NT2/D1 (cell line): ENCODE measurements at regions not wholly inside any gene's neighbourhood (a gene's known extent, or its start where the extent isn't known, plus 50 kb on each side); places are given as distances from the start of the nearest gene placed in this dataset.

Experiments
- DNase-seq: peaks from one replicate; pipeline ENCODE4 v3.0.0-alpha.2; 2011; ENCODE audit warnings: low read depth, low spot score
- H3K27me3 ChIP-seq: 2 replicates; pipeline ENCODE4 v1.6.0; 2011; ENCODE audit warnings: mild to moderate bottlenecking; ENCODE audit not compliant: insufficient read length, insufficient read depth
- H3K36me3 ChIP-seq: 2 replicates; pipeline ENCODE4 v1.6.1; 2011; ENCODE audit warnings: mild to moderate bottlenecking, low read length, mixed read lengths; ENCODE audit not compliant: insufficient read depth, insufficient read length
- H3K4me1 ChIP-seq: 2 replicates; pipeline ENCODE4 v1.5.1; 2011; ENCODE audit not compliant: insufficient read depth, insufficient read length
- H3K4me3 ChIP-seq: 2 replicates; pipeline ENCODE4 v1.5.1; 2011; ENCODE audit warnings: low read depth; ENCODE audit not compliant: insufficient read length
- H3K9ac ChIP-seq: 2 replicates; pipeline ENCODE4 v1.6.0; 2011; ENCODE audit warnings: low read depth; ENCODE audit not compliant: insufficient read length
- H3K9me3 ChIP-seq: 2 replicates; pipeline ENCODE4 v1.5.1; 2011; ENCODE audit warnings: mild to moderate bottlenecking, low read length; ENCODE audit not compliant: insufficient read depth
- SUZ12 ChIP-seq: IDR thresholded peaks from 2 replicates; pipeline ENCODE4 v1.6.1; 2011; ENCODE audit not compliant: insufficient read length, insufficient read depth; ENCODE audit errors: extremely low read depth
- YY1 ChIP-seq: IDR thresholded peaks from 2 replicates; pipeline ENCODE4 v1.6.1; 2011; ENCODE audit not compliant: insufficient read length, insufficient read depth
- ZNF274 ChIP-seq: IDR thresholded peaks from 2 replicates; pipeline ENCODE4 v1.6.1; 2011; ENCODE audit warnings: mild to moderate bottlenecking, low read depth, low read length

DNA sequence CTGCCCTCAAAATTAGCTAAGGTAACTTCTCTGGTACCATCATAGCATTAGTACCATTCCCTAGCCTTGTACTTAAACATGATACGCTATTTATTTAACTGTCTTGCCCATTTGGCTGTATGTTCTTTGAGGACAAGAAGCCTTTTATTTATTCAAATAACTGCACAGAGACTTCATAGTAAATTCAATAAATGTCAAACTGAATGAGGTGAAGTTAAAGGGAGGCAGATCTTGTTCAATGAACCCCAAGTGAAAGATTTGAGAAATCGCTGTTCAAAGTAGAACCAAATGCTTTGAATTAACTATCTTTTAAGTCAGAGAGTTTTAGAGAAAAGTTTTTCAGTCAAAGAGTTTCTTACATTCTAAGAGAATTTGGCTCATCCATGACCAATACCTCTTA lies 203.6 kb downstream of the GXYLT1 start:
- Histone ChIP-seq H3K4me3 (no peak overlapping the region), H3K27me3 (no peaks in the 10 kb centered on the region), H3K9ac (no peak overlapping the region), H3K36me3 (no peaks in the 10 kb centered on the region), H3K4me1 (peaks cover 2% of the 10 kb centered on the region), H3K9me3 (peaks cover 31% of the 10 kb centered on the region)
- no peak for DNase-seq
- TF ChIP-seq ZNF274 (no peak), SUZ12 (no peak), YY1 (no peak)

DNA sequence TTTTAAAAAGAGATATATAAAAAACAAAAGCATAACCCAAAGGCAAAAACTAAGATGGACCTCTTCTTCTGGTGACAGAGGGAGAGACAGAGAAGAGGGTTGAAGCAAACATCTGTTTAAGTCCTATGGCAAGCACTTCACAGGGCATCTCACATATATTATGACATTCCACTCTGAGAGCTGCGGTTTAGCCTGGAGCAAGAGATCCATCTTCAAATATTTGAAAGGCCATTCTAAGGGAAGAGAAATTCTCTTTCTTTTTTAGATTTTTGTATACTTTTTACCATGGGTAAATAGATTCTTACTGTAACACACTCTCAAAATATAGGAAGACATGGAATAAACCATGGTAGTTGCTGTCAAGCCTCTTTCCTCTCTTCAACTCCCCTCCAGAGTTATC lies 204.1 kb downstream of the GXYLT1 start:
- Histone ChIP-seq H3K4me3 (no peak overlapping the region), H3K9me3 (peaks cover 31% of the 10 kb centered on the region), H3K9ac (no peak overlapping the region), H3K27me3 (no peaks in the 10 kb centered on the region), H3K4me1 (peaks cover 2% of the 10 kb centered on the region), H3K36me3 (no peaks in the 10 kb centered on the region)
- no peak for TF ChIP-seq ZNF274
- no peak for TF ChIP-seq SUZ12
- TF ChIP-seq YY1, result no peak
- DNase-seq, result no peak

DNA sequence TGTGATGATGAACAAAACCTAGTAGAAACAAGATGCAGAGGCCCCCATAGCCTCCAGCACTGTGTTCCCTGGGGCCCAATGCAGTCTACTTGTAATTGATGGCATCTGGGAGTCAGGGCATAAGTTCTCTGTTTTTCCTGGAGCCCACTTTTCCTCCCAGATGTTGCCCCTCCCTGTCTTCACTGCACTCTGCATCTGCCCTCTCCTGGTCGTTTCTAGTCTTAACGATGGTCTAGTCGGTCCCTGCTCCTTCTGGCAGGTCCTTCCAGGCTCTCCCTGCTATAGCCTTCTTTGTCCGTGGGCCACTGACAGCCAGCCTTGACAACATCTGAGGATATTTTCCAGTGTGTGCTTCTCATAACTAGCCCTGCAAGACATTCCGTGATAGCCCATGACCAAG lies 208.3 kb downstream of the GXYLT1 start:
- Histone ChIP-seq H3K4me1 (peaks cover 3% of the 10 kb centered on the region), H3K9me3 (peaks cover 15% of the 10 kb centered on the region; the same call in 1 of the 2 replicates), H3K36me3 (no peaks in the 10 kb centered on the region), H3K4me3 (no peak overlapping the region), H3K9ac (no peak overlapping the region), H3K27me3 (no peaks in the 10 kb centered on the region)
- no peak for DNase-seq
- TF ChIP-seq SUZ12 (no peak), ZNF274 (no peak), YY1 (no peak)

DNA sequence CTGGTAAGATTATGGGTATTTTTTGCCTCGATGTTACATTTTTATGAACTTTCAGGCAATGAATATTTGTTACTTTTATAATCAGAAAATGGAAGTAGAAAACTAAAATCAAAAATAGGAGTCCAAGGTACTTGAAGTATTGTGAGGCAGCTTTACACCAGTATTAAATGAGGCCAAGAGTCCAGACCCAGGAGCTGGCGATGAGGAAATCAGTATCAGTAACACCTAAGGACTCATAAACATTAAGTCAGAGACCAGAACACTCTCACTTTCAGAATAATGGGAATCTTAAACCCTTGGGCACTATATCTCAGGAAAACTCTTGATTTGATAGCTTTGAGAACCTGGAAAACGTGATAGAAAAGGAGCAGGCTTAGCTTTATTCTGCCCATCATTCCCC lies 208.8 kb downstream of the GXYLT1 start:
- Histone ChIP-seq H3K4me3 (no peak overlapping the region), H3K27me3 (no peaks in the 10 kb centered on the region), H3K9ac (no peak overlapping the region), H3K9me3 (peaks cover 15% of the 10 kb centered on the region; the same call in 1 of the 2 replicates), H3K4me1 (peaks cover 3% of the 10 kb centered on the region), H3K36me3 (no peaks in the 10 kb centered on the region)
- DNase-seq, result no peak
- no peak for TF ChIP-seq ZNF274
- no peak for TF ChIP-seq SUZ12
- no peak for TF ChIP-seq YY1

DNA sequence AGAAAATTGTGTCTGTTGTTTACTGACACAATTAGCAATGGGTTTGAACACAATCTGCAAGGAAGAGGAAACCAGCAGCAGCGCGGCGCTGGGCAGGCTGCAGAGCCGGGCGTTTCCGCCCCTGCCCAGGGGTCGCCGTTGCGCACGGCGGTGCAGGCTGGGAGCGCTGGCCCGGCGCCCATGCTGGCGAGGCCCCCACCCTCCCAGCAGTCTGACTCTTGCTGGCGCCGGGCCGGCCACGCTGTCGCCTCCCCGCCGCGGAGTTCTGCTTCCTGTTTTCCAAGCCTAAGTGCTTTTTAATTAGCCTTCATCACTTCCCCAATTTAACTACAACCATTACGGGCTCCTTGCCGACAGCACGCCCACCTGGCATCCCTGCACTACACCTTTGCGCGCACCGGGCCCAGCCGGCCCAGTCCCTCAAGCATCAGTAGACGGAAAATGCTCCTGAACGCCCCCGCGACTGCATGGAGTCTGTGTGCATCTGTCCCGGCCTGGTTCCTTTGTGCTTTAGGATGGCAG lies 212.1 kb downstream of the GXYLT1 start:
- no peaks in the 10 kb centered on the region for H3K27me3 ChIP-seq

DNA sequence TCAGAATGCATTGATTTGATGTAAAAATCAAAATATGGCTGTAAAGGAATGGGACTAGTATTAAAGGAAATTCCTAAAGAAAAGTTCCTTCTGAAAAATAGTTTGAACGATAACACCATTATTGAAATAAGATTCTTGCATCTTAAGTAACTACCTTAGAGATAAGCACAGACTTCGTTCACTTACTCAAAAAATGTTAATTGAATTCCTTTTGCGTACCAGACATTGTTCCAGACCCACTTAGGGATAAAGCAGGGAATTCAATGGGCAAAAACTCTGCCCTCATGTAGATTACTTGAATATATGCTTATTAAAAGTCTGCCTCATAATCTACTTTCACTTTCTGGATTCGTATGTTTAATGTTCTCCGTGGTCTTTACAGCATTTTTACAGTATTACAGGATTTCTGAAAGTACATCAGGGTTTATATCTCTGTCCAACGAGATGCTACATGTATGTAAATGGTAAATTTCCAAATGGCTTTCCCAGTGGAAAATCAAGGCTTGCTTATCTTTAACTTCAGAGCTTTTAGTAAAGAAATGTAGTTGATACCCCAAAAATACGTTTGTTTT lies 213.7 kb downstream of the GXYLT1 start:
- Histone ChIP-seq H3K4me1 (peaks cover 3% of the 10 kb centered on the region), H3K36me3 (no peaks in the 10 kb centered on the region), H3K27me3 (no peaks in the 10 kb centered on the region), H3K9me3 (peaks cover 8% of the 10 kb centered on the region; the same call in 1 of the 2 replicates), H3K4me3 (no peak overlapping the region), H3K9ac (no peak overlapping the region)
- TF ChIP-seq SUZ12 (no peak), YY1 (no peak)
- no peak for DNase-seq

More for the DNA sequence above, 212.1 kb downstream of the GXYLT1 start:
- no peak for DNase-seq
- Histone ChIP-seq H3K9me3 (peaks cover 15% of the 10 kb centered on the region; the same call in 1 of the 2 replicates), H3K9ac (no peak overlapping the region), H3K4me3 (no peak overlapping the region), H3K36me3 (no peaks in the 10 kb centered on the region), H3K4me1 (peaks cover 3% of the 10 kb centered on the region)
- TF ChIP-seq YY1, result no peak
- no peak for TF ChIP-seq ZNF274
- no peak for TF ChIP-seq SUZ12

DNA sequence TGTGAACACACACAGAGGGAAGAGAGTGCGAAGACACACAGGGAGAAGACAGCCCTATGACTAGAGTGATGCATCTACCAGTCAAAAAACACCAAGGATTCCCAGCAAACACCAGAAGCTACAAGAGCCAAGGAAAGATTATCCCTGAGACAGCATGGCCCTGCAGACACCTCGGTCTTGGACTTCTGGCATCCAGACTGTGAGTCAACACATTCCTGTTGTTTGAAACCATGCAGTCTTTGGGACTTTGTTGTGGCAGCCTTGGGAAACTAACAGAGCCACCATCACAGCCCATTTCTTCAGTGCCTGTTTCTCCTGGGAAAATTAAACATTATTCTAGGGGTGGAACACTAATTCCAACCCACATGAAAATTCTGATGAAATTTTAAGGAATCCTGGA lies 220.6 kb downstream of the GXYLT1 start:
- H3K9me3 ChIP-seq, result peaks cover 11% of the 10 kb centered on the region
- no peak for DNase-seq
- no peaks in the 10 kb centered on the region for H3K36me3 ChIP-seq
- H3K4me3 ChIP-seq, result no peak overlapping the region
- no peaks in the 10 kb centered on the region for H3K27me3 ChIP-seq
- no peaks in the 10 kb centered on the region for H3K4me1 ChIP-seq
- TF ChIP-seq YY1, result no peak
- TF ChIP-seq ZNF274, result no peak
- TF ChIP-seq SUZ12, result no peak
- no peak overlapping the region for H3K9ac ChIP-seq

DNA sequence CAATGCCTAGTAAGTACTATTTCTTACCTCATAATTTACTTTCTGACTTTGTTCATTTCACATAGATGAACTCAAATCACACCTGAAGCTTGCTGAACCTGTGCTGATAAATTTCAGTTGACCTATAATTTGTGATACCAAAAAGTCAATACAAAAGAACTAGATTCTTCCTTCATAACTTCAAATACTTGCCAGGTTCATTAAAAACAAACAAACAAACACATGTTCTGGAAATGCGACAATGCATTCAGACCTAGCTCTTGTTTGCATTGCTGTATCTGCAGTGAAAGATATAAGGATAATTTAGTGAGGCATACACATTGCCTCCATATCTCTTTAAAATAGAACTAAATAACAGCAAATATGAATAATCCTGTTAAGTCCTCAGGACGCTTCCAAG lies 221.3 kb downstream of the GXYLT1 start:
- Histone ChIP-seq H3K4me1 (no peaks in the 10 kb centered on the region), H3K9ac (no peak overlapping the region), H3K27me3 (no peaks in the 10 kb centered on the region), H3K4me3 (no peak overlapping the region), H3K36me3 (no peaks in the 10 kb centered on the region), H3K9me3 (peaks cover 11% of the 10 kb centered on the region)
- DNase-seq, result no peak
- TF ChIP-seq YY1 (no peak), SUZ12 (no peak), ZNF274 (no peak)
